HepG2 (cell line): ENCODE measurements at regions not wholly inside any gene's neighbourhood (a gene's known extent, or its start where the extent isn't known, plus 50 kb on each side); places are given as distances from the start of the nearest gene placed in this dataset.

Source experiments
- ATAC-seq: fragments of 200-7000 bp; cut with Tn5 transposase; 3 replicates; pipeline ENCODE4 v1.9.1; 2020; ENCODE audit warnings: mild to moderate bottlenecking, moderate library complexity
- BruUV-seq: library from RNA; stranded (reverse); fragments of 400-500 nt; replicated peaks from 2 replicates; lab custom pipeline; 2021; lab: Mats Ljungman, UMichigan
- CTCF ChIA-PET: fragments of 300-600 bp; formaldehyde crosslinking; extraction: SDS; loops from one replicate; lab custom pipeline; 2021; ENCODE audit warnings: low total read pairs, inconsistent platforms, low intra/inter-chr PET ratio; lab: Yijun Ruan, JAX
- POLR2A ChIA-PET: fragments of 350-600 bp; sonication (Branson Sonifier 250); formaldehyde crosslinking; loops from one replicate; lab custom pipeline; 2020; ENCODE audit warnings: antibody characterized with exemption, inconsistent platforms; lab: Yijun Ruan, JAX
- DNase-seq: peaks from one replicate; pipeline ENCODE4 v3.0.0-alpha.2; 2015; ENCODE audit warnings: low spot score
- FAIRE-seq: peaks from 3 replicates; lab custom pipeline; 2011; peaks lifted over from hg19 to GRCh38; lab: Jason Lieb, UNC
- H2AFZ ChIP-seq: one replicate; pipeline ENCODE4 v1.6.1; 2011; ENCODE audit warnings: low read length, inconsistent platforms
- H3K27ac ChIP-seq: fragments of 300-600 bp; 3 replicates; pipeline ENCODE4 v1.8.0; 2011; ENCODE audit warnings: mixed run types, mild to moderate bottlenecking, mixed read lengths, low read length, inconsistent platforms; ENCODE audit not compliant: insufficient read depth; ENCODE audit errors: extremely low read length
- H3K27me3 ChIP-seq, 2 experiments: fragments of 200-600 bp in 1 of 2; 2 replicates in 1 of 2; 3 replicates in 1 of 2; pipeline versions ENCODE4 v1.6.0 to v1.8.0; 2011; ENCODE audit warnings: low read length in 2 of 2, mild to moderate bottlenecking in 2 of 2, moderate library complexity in 2 of 2, inconsistent platforms in 1 of 2; ENCODE audit not compliant: insufficient read depth in 2 of 2, control insufficient read depth in 1 of 2
- H3K36me3 ChIP-seq, 2 experiments: fragments of 200-600 bp in 1 of 2; replicated peaks in 1 of 2; 2 replicates in 1 of 2; 3 replicates in 1 of 2; pipeline versions ENCODE4 v1.5.1 to v1.8.0; 2011; ENCODE audit warnings: low read length in 2 of 2, inconsistent platforms in 1 of 2; ENCODE audit not compliant: insufficient read depth in 2 of 2, control insufficient read depth in 1 of 2
- H3K4me1 ChIP-seq: 2 replicates; pipeline ENCODE4 v1.5.1; 2012; ENCODE audit warnings: low read length, inconsistent platforms; ENCODE audit not compliant: insufficient read depth
- H3K4me2 ChIP-seq: 2 replicates; pipeline ENCODE4 v1.6.0; 2011; ENCODE audit warnings: low read depth, low read length, inconsistent platforms
- H3K4me3 ChIP-seq, 3 experiments: fragments of 200-600 bp in 1 of 3; sonication (generic), shearing (Covaris generic) in 1 of 3; replicated peaks in 1 of 3; 2 replicates each; pipeline ENCODE4 v1.5.1; 2011 to 2016; ENCODE audit warnings: low read length in 3 of 3, inconsistent platforms in 2 of 3, low read depth in 2 of 3, mild to moderate bottlenecking in 2 of 3, control low read depth in 1 of 3, mixed read lengths in 1 of 3; ENCODE audit not compliant: insufficient read depth in 1 of 3
- H3K79me2 ChIP-seq: one replicate; pipeline ENCODE4 v1.6.1; 2011; ENCODE audit warnings: low read length, inconsistent platforms; ENCODE audit not compliant: insufficient read depth
- H3K9ac ChIP-seq: 2 replicates; pipeline ENCODE4 v1.6.0; 2011; ENCODE audit warnings: mild to moderate bottlenecking, low read depth, low read length, inconsistent platforms; ENCODE audit not compliant: insufficient read depth
- H3K9me3 ChIP-seq: 2 replicates; pipeline ENCODE4 v1.5.1; 2012; ENCODE audit warnings: mild to moderate bottlenecking, low read length
- H4K20me1 ChIP-seq: 2 replicates; pipeline ENCODE4 v1.6.0; 2011; ENCODE audit warnings: inconsistent platforms, mild to moderate bottlenecking, low read length, moderate library complexity; ENCODE audit not compliant: insufficient read depth
- AHDC1 ChIP-seq: sonication (generic); formaldehyde crosslinking; IDR thresholded peaks from 2 replicates; pipeline ENCODE4 v1.5.1; 2020; ENCODE audit warnings: mild to moderate bottlenecking, missing genetic modification reagents, borderline replicate concordance
- CREB1 ChIP-seq, 2 experiments: fragments of 450-650 bp in 1 of 2; IDR thresholded peaks; 2 replicates each; pipeline ENCODE4 v1.6.1; 2016 to 2017; ENCODE audit warnings: control low read depth in 1 of 2, mild to moderate bottlenecking in 1 of 2, missing compliant biosample characterization in 1 of 2, missing genetic modification characterization in 1 of 2
- JDP2 ChIP-seq: sonication (generic); formaldehyde crosslinking; IDR thresholded peaks from 2 replicates; pipeline ENCODE4 v1.8.1; 2022; ENCODE audit warnings: missing genetic modification reagents, borderline replicate concordance
- ZBTB25 ChIP-seq: IDR thresholded peaks from 2 replicates; pipeline ENCODE4 v1.6.1; 2018; ENCODE audit warnings: missing genetic modification reagents
- WGBS: methylation state at CpG from one replicate; pipeline ENCODE4 v1.1.6; 2017; ENCODE audit warnings: low lambda C conversion rate; 5-methylcytosine and 5-hydroxymethylcytosine counted together
- in situ Hi-C: cut with HindIII; loops from 2 replicates; pipeline ENCODE4 v1.10.0; 2017; ENCODE audit warnings: low pct_unique_long_range_greater_than_20kb; ENCODE audit not compliant: extremely low pct_ligation_motif_present
- intact Hi-C: fragments of 100-400 bp; cut with micrococcal nuclease; formaldehyde crosslinking; loops from one replicate; pipeline ENCODE4 v1.10.0; 2022; ENCODE audit not compliant: unreplicated experiment

DNA sequence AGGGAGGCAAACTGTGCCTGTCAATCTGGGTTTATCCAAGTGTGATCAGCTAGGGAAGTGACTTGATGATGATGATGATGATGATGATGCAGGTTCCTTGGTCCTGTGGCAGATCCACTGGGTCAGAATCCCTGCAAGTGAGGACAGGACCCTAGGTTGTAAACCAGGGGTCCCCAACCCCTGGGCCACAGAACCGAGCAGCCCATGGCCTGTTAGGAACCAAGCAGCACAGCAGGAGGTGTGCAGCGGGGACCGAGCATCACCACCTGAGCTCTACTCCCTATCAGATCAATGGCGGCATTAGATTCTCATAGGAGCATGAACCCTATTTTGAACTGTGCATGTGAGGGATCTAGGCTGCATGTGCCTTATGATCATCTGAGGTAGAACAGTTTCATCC is 144.7 kb upstream of the PDE1C start:
- intact Hi-C loops (no loop called here), in situ Hi-C loops (loop anchor here (10.0 kb wide), 2 partner anchors 130 to 260 kb away; no protein-coding TSS in a partner anchor)
- BruUV-seq, result no TSS peak
- no peak for DNase-seq
- H3K79me2 ChIP-seq, result no peaks in the 10 kb centered on the region
- peaks cover 0 to 4% of the 10 kb centered on the region in 2 experiments; a peak in 1 of 5 replicates for H3K27me3 ChIP-seq
- H3K9ac ChIP-seq, result no peak overlapping the region
- H3K4me2 ChIP-seq, result no peak overlapping the region
- no peaks in the 10 kb centered on the region for H4K20me1 ChIP-seq
- POLR2A ChIA-PET, result no interaction called here
- FAIRE-seq, result no peak
- H3K36me3 ChIP-seq, result no peaks in the 10 kb centered on the region
- WGBS, result 33% methylated on average over 3 of the region's 4 CpGs
- no peak overlapping the region for H2AFZ ChIP-seq
- no peak overlapping the region for H3K4me3 ChIP-seq
- H3K9me3 ChIP-seq, result no peaks in the 10 kb centered on the region
- TF ChIP-seq ZBTB25 (CRISPR knock-in tag) (no peak), AHDC1 (CRISPR knock-in tag) (no peak), JDP2 (CRISPR knock-in tag) (no peak), CREB1 (IDR thresholded peaks at IDR 0.05) (0 out of 2 replicates have a peak, but pooled peaks have one; percentile 18), CREB1 (CRISPR knock-in tag; IDR thresholded peaks at IDR 0.05) (no peak)
- TF ChIP-seq, all 625 proteins: peak for 1
- Histone ChIP-seq H3K4me1 (no peaks in the 10 kb centered on the region), H3K27ac (no peak overlapping the region)
- ATAC-seq, result no peak
- CTCF ChIA-PET, result no interaction called here
